Ovary (tissue), 3 donors: ENCODE measurements at regions not wholly inside any gene's neighbourhood (a gene's known extent, or its start where the extent isn't known, plus 50 kb on each side); places are given as distances from the start of the nearest gene placed in this dataset.

Experiments used
- CTCF ChIP-seq, 3 donors: fragments of 450-650 bp in 2 of 3; fragments of 200-600 bp in 1 of 3; IDR thresholded peaks; one replicate each; pipeline versions ENCODE4 v1.5.1 to v1.8.0; 2016 to 2022; ENCODE audit warnings: antibody characterized with exemption in 3 of 3, mild to moderate bottlenecking in 1 of 3
- EP300 ChIP-seq: sonication (generic); formaldehyde crosslinking; IDR thresholded peaks from one replicate; pipeline ENCODE4 v1.6.1; 2017; ENCODE audit warnings: antibody characterized with exemption
- POLR2A ChIP-seq: fragments of 450-650 bp; IDR thresholded peaks from one replicate; pipeline ENCODE4 v1.6.1; 2017; ENCODE audit warnings: antibody characterized with exemption, mild to moderate bottlenecking, moderate library complexity
- donor health status: DM: no; HTN: no; CAD: no.

DNA sequence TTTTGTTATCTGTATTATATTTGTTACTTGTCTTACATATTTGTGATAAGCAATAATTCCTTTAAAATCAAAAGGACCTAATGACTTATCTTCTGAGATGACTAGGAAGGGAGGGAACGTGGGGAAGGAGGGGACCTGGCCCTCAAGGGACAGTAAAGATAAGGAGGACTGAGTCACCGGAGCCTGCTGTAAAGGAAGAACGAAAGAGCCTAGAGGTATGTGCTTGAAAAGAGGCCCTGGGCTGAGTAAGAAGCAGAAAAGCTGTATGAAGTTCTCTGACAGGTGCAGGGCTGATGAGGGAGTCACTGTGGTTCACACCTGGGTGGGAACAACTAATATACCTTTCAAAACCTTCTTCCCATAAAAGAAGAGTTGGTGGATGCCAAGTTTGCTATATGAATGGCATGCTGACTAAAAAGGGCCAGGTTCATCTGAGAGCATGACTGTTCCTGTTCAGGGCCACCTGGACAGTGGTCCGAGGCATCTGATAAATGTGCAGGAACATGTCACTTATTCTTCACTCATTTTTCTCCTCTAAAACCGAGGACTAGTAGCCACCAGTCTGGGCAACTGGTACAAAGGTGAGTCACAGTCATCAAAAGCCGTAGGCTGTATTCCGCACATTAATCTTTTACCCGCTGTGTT lies 111.3 kb downstream of the TNFAIP3 start:
- TF ChIP-seq POLR2A (no peak), CTCF (IDR thresholded peaks at IDR 0.05) (no peak), EP300 (no peak)
